ENCODE measurements at regions not wholly inside any gene's neighbourhood (a gene's known extent, or its start where the extent isn't known, plus 50 kb on each side); places are given as distances from the start of the nearest gene placed in this dataset.
"Not testable (repeated sequence)": the region's sequence is repeated elsewhere in the genome, so short reads cannot be mapped to it uniquely, and the experiment has no call there.

DNA sequence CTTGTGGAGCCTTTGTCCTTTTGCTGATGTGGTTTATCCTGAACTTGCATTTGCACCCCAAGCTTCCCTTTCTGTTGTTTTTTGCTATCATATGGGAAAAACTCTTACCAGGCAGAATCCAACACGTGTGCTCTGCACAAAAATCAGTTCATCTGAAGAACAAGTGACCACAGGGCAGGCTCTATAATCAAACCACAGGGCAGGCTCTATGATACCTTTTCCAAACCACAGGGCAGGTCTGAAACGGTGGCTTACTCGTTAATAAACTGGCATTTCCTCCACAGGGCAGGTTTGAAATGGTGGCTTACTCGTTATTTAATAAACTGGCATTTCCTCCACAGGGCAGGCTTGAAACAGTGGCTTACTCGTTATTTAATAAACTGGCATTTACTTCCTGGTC, 51.7 kb upstream of the LPCAT1 start:
- TF ChIP-seq, protein P1, sequence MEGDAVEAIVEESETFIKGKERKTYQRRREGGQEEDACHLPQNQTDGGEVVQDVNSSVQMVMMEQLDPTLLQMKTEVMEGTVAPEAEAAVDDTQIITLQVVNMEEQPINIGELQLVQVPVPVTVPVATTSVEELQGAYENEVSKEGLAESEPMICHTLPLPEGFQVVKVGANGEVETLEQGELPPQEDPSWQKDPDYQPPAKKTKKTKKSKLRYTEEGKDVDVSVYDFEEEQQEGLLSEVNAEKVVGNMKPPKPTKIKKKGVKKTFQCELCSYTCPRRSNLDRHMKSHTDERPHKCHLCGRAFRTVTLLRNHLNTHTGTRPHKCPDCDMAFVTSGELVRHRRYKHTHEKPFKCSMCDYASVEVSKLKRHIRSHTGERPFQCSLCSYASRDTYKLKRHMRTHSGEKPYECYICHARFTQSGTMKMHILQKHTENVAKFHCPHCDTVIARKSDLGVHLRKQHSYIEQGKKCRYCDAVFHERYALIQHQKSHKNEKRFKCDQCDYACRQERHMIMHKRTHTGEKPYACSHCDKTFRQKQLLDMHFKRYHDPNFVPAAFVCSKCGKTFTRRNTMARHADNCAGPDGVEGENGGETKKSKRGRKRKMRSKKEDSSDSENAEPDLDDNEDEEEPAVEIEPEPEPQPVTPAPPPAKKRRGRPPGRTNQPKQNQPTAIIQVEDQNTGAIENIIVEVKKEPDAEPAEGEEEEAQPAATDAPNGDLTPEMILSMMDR (IDR thresholded peaks at IDR 0.05): not testable (repeated sequence)
- not testable (repeated sequence) for TF ChIP-seq TCF12 (IDR thresholded peaks at IDR 0.05); SMC3 (IDR thresholded peaks at IDR 0.05; ENCODE audit: low read depth, low read length); RAD21 (IDR thresholded peaks at IDR 0.05; ENCODE audit: low read length); YY1 (IDR thresholded peaks at IDR 0.05; ENCODE audit: low read depth); POLR2AphosphoS5 (IDR thresholded peaks at IDR 0.05; ENCODE audit: low read depth, low read length); RCOR1 (IDR thresholded peaks at IDR 0.05; ENCODE audit: low read length)
- TF ChIP-seq, protein P2, sequence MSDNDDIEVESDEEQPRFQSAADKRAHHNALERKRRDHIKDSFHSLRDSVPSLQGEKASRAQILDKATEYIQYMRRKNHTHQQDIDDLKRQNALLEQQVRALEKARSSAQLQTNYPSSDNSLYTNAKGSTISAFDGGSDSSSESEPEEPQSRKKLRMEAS (IDR thresholded peaks at IDR 0.05; ENCODE audit: low read depth): not testable (repeated sequence)
- TF ChIP-seq, protein P3, sequence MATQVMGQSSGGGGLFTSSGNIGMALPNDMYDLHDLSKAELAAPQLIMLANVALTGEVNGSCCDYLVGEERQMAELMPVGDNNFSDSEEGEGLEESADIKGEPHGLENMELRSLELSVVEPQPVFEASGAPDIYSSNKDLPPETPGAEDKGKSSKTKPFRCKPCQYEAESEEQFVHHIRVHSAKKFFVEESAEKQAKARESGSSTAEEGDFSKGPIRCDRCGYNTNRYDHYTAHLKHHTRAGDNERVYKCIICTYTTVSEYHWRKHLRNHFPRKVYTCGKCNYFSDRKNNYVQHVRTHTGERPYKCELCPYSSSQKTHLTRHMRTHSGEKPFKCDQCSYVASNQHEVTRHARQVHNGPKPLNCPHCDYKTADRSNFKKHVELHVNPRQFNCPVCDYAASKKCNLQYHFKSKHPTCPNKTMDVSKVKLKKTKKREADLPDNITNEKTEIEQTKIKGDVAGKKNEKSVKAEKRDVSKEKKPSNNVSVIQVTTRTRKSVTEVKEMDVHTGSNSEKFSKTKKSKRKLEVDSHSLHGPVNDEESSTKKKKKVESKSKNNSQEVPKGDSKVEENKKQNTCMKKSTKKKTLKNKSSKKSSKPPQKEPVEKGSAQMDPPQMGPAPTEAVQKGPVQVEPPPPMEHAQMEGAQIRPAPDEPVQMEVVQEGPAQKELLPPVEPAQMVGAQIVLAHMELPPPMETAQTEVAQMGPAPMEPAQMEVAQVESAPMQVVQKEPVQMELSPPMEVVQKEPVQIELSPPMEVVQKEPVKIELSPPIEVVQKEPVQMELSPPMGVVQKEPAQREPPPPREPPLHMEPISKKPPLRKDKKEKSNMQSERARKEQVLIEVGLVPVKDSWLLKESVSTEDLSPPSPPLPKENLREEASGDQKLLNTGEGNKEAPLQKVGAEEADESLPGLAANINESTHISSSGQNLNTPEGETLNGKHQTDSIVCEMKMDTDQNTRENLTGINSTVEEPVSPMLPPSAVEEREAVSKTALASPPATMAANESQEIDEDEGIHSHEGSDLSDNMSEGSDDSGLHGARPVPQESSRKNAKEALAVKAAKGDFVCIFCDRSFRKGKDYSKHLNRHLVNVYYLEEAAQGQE (IDR thresholded peaks at IDR 0.05; ENCODE audit: low read depth, low read length): not testable (repeated sequence)
